ENCODE measurements at regions not wholly inside any gene's neighbourhood (a gene's known extent, or its start where the extent isn't known, plus 50 kb on each side); places are given as distances from the start of the nearest gene placed in this dataset.

- Histone ChIP-seq H3K9me3 (ENCODE audit: control insufficient read depth, low read depth, low read length) (no peaks in the 10 kb centered on the region), H2BK5ac (ENCODE audit: insufficient read length, low read length) (no peak overlapping the region), H4K20me1 (ENCODE audit: control insufficient read depth, insufficient read depth, insufficient read length) (no peaks in the 10 kb centered on the region), H3T11ph (ENCODE audit: low read length) (no peak overlapping the region), H2AFZ (ENCODE audit: low read length) (no peak overlapping the region), H3K79me1 (ENCODE audit: insufficient read depth, low read depth, low read length, poor library complexity, severe bottlenecking) (no peaks in the 10 kb centered on the region), H4K8ac (replicated peaks; ENCODE audit: insufficient read length, low read depth, low read length) (no peak overlapping the region), H2BK15ac (ENCODE audit: low read depth, low read length) (no peak overlapping the region), H3K79me2 (ENCODE audit: insufficient read depth, low read length) (no peaks in the 10 kb centered on the region), H4K5ac (ENCODE audit: insufficient read length, low read depth, low read length) (no peak overlapping the region), H2BK20ac (ENCODE audit: low read depth, low read length, poor library complexity, severe bottlenecking) (no peak overlapping the region), H3K56ac (ENCODE audit: insufficient read length, low read depth, low read length) (no peak overlapping the region), H2BK12ac (ENCODE audit: insufficient read length, low read depth, low read length) (no peak overlapping the region), H3K27me3 (ENCODE audit: insufficient read depth, low read length) (no peaks in the 10 kb centered on the region), H3K23me2 (ENCODE audit: insufficient read length, low read depth, low read length, poor library complexity, severe bottlenecking) (no peaks in the 10 kb centered on the region), H2AK5ac (ENCODE audit: insufficient read length, low read length) (no peak overlapping the region), H3K27ac (ENCODE audit: insufficient read length, low read depth, low read length) (no peak overlapping the region), H3K23ac (ENCODE audit: insufficient read length, low read depth, low read length) (no peak overlapping the region), H3K4me1 (ENCODE audit: insufficient read depth, low read length) (no peaks in the 10 kb centered on the region; the same call in 1 of the 2 replicates), H3K9ac (ENCODE audit: extremely low read depth, insufficient read length, low read length) (no peak overlapping the region), H3K4ac (ENCODE audit: low read depth, low read length) (no peak overlapping the region), H3K14ac (ENCODE audit: insufficient read depth, low read length) (no peak overlapping the region), H3K4me2 (ENCODE audit: insufficient read depth, insufficient read length, low read length) (no peak overlapping the region), H2BK120ac (ENCODE audit: low read depth, low read length, poor library complexity, severe bottlenecking) (no peak overlapping the region), H4K91ac (ENCODE audit: insufficient read length, low read depth, low read length) (no peak overlapping the region), H3K18ac (ENCODE audit: insufficient read length, low read depth, low read length) (no peak overlapping the region)
- peaks cover 6% of the 10 kb centered on the region in 2 experiments; a peak in 3 of 5 replicates for H3K9me3 Mint-ChIP-seq
- peaks cover 48 to 54% of the 10 kb centered on the region in 2 experiments for H3K4me1 Mint-ChIP-seq
- H3K4me3 Mint-ChIP-seq, result no peak overlapping the region
- no peak for DNase-seq
- no CpG with 5 or more reads among the region's 1 CpG for WGBS (ENCODE audit: extremely low coverage, insufficient read length, low lambda C conversion rate)
- H3K27ac Mint-ChIP-seq, result no peak overlapping the region
- H3K27me3 Mint-ChIP-seq (ENCODE audit: low read depth), result peaks cover 2% of the 10 kb centered on the region; the same call in 1 of the 2 replicates
- no peak for TF ChIP-seq CTCF (conservative IDR thresholded peaks at IDR 0.05)
- H3K36me3 Mint-ChIP-seq (ENCODE audit: insufficient read depth in 1 of 3, low read depth in 3 of 3), result peaks cover 2 to 18% (median 4%) of the 10 kb centered on the region in 3 experiments; a peak in 5 of 7 replicates
These were observed 221.9 kb upstream of the DUSP10 start for GRCh38 chr1:221963742-221964141.
